ENCODE measurements at regions not wholly inside any gene's neighbourhood (a gene's known extent, or its start where the extent isn't known, plus 50 kb on each side); places are given as distances from the start of the nearest gene placed in this dataset.

DNA sequence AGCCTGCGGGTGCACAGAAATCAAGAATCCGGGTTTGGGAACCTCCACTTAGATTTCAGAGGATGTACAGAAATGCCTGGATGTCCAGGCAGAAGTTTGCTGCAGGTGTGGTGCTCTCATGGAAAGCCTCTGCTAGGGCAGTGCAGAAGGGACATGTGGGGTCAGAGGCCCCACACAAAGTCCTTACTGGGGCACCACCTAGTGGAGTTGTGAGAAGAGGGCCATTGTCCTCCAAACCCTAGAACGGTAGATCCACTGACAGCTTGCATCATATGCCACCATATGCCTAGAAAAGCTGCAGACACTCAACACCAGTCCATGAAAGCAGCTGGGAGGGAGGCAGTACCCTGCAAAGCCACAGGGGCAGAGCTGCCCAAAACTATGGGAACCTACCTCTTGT lies 833.0 kb downstream of the TMEM182 start:
- TF ChIP-seq EZH2 (IDR thresholded peaks at IDR 0.05; ENCODE audit: borderline replicate concordance, low read depth, low read length, poor library complexity, severe bottlenecking), result no peak
- TF ChIP-seq, protein P1, sequence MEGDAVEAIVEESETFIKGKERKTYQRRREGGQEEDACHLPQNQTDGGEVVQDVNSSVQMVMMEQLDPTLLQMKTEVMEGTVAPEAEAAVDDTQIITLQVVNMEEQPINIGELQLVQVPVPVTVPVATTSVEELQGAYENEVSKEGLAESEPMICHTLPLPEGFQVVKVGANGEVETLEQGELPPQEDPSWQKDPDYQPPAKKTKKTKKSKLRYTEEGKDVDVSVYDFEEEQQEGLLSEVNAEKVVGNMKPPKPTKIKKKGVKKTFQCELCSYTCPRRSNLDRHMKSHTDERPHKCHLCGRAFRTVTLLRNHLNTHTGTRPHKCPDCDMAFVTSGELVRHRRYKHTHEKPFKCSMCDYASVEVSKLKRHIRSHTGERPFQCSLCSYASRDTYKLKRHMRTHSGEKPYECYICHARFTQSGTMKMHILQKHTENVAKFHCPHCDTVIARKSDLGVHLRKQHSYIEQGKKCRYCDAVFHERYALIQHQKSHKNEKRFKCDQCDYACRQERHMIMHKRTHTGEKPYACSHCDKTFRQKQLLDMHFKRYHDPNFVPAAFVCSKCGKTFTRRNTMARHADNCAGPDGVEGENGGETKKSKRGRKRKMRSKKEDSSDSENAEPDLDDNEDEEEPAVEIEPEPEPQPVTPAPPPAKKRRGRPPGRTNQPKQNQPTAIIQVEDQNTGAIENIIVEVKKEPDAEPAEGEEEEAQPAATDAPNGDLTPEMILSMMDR (conservative IDR thresholded peaks at IDR 0.05; ENCODE audit: low read depth, low read length), result no peak
